Astrocyte of the cerebellum (primary cell): ENCODE measurements at regions not wholly inside any gene's neighbourhood (a gene's known extent, or its start where the extent isn't known, plus 50 kb on each side); places are given as distances from the start of the nearest gene placed in this dataset.

Experiments used
- DNase-seq: peaks from one replicate; pipeline ENCODE4 v3.0.0-alpha.2; 2011; ENCODE audit warnings: low read depth
- H3K4me3 ChIP-seq: 2 replicates; pipeline ENCODE4 v1.5.1; 2011; ENCODE audit warnings: mild to moderate bottlenecking, low read depth, low read length, moderate library complexity
- CTCF ChIP-seq: IDR thresholded peaks from 2 replicates; pipeline ENCODE4 v1.5.1; 2012; ENCODE audit warnings: low read length, low read depth, moderate library complexity, mild to moderate bottlenecking; ENCODE audit errors: missing control alignments
- in situ Hi-C: cut with HindIII; loops from 2 replicates; pipeline ENCODE4 v1.10.0; 2017; ENCODE audit warnings: low sequenced_read_pairs

GRCh38 chr3:168709073-168709472 lies 613.3 kb upstream of the GOLIM4 start:
- no peak for DNase-seq
- TF ChIP-seq CTCF, result no peak
- no peak overlapping the region for H3K4me3 ChIP-seq
- in situ Hi-C loops, result no loop called here

DNA sequence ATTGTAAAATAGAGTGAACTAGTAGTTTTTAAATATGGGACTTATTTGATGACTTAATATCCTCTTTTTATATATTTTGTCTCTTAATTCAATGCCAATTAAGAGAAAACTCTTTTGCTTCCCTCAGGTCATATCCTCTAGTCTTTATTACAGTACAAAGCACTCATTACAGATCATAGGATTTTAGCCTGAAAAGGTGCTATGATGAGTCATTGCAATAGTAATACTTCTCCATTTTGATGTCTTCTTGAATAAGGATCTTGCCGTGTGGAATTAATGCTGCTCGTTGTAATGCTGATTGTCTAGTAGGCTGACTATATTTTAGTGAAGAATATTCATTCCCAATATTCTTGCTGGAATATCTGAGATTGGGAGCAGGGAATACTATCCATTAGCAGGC lies 612.2 kb upstream of the GOLIM4 start:
- in situ Hi-C loops, result no loop called here
- H3K4me3 ChIP-seq, result no peak overlapping the region
- TF ChIP-seq CTCF, result no peak
- DNase-seq, result no peak

- DNase-seq, result no peak
- no peak overlapping the region for H3K4me3 ChIP-seq
- in situ Hi-C loops, result no loop called here
- no peak for TF ChIP-seq CTCF
Measured at GRCh38 chr3:168705412-168705811, 609.7 kb upstream of the GOLIM4 start.

DNA sequence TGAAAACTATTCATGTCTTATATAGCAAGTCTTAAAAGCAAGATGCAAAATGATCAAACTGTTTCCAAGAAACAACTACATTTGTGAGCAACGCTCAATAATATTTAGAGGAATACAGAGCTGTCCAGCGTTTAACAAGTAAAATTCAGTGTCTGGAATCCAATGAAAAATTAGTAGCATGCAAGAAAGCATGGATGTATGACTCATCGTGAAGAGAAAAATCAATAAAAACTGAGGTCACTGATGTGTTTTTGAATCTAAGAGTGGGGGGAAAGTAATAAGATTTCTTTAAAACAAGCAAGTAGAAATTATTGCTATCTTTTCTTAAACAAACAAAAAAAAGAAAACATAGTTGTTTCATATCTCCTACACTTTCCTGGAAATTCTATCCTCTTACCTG lies 600.3 kb upstream of the GOLIM4 start:
- no peak for DNase-seq
- no peak overlapping the region for H3K4me3 ChIP-seq
- no peak for TF ChIP-seq CTCF
- in situ Hi-C loops, result no loop called here

GRCh38 chr3:168693870-168694269 lies 598.1 kb upstream of the GOLIM4 start:
- DNase-seq, result no peak
- no peak overlapping the region for H3K4me3 ChIP-seq
- in situ Hi-C loops, result no loop called here
- TF ChIP-seq CTCF, result no peak

DNA sequence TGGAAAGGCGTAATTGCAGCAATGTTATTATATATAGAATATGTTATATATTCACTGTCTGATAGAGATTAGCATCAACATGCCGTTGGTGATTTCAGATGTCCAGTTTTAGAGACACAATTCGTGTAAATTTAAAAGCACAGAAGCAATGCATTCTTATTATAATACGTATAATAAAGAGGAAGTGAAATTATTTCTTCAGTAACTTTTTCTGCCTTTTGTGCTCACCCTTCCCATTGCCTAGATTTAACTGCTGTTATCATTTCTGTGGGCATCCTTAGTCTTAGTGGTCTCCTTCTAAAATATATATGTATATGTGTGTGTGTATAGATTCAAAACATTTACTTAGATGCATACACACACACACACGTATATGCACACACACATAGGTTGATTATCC lies 592.5 kb upstream of the GOLIM4 start:
- in situ Hi-C loops, result no loop called here
- TF ChIP-seq CTCF, result no peak
- no peak for DNase-seq
- no peak overlapping the region for H3K4me3 ChIP-seq

GRCh38 chr3:168684519-168684918 lies 588.8 kb upstream of the GOLIM4 start:
- in situ Hi-C loops, result no loop called here
- no peak overlapping the region for H3K4me3 ChIP-seq
- DNase-seq, result no peak
- no peak for TF ChIP-seq CTCF
